HPDE6-E6E7 (cell line): ENCODE measurements at regions not wholly inside any gene's neighbourhood (a gene's known extent, or its start where the extent isn't known, plus 50 kb on each side); places are given as distances from the start of the nearest gene placed in this dataset.
"Not testable (repeated sequence)": the region's sequence is repeated elsewhere in the genome, so short reads cannot be mapped to it uniquely, and the experiment has no call there.

Source experiments
- DNase-seq: peaks from one replicate; pipeline ENCODE4 v3.0.0; 2011; ENCODE audit warnings: missing footprints; ENCODE audit errors: extremely low spot score

- DNase-seq, result no peak
Observed at GRCh38 chr4:138892483-138893407, 122.8 kb upstream of the NOCT start.

- DNase-seq, result no peak
Observed at GRCh38 chr4:138891631-138892031, 124.0 kb upstream of the NOCT start.

- no peak for DNase-seq
Observed at GRCh38 chr4:138890891-138891570, 124.5 kb upstream of the NOCT start.

- DNase-seq, result no peak
Observed at GRCh38 chr4:138889216-138889615, 126.4 kb upstream of the NOCT start.

- no peak for DNase-seq
Observed at GRCh38 chr4:138887741-138888140, 127.8 kb upstream of the NOCT start.

GRCh38 chr4:138887341-138887740 is 128.2 kb upstream of the NOCT start:
- DNase-seq, result no peak

- no peak for DNase-seq
Observed at GRCh38 chr4:138879757-138880156, 135.8 kb upstream of the NOCT start.

- no peak for DNase-seq
Observed at GRCh38 chr4:138875891-138876608, 139.5 kb upstream of the NOCT start.

- DNase-seq, result no peak
Observed at GRCh38 chr4:138871555-138871875, 144.1 kb upstream of the NOCT start.

GRCh38 chr4:138870737-138871554 is 144.6 kb upstream of the NOCT start:
- peak; percentile 49 for DNase-seq

GRCh38 chr4:138869631-138870030 is 145.9 kb upstream of the NOCT start:
- DNase-seq, result no peak

GRCh38 chr4:138869165-138869564 is 146.4 kb upstream of the NOCT start:
- no peak for DNase-seq

- DNase-seq, result no peak
Observed at GRCh38 chr4:138868562-138868961, 147.0 kb upstream of the NOCT start.

- no peak for DNase-seq
Observed at GRCh38 chr4:138867404-138867803, 148.2 kb upstream of the NOCT start.

GRCh38 chr4:138866314-138866713 is 149.3 kb upstream of the NOCT start:
- no peak for DNase-seq

GRCh38 chr4:138865765-138866164 is 149.8 kb upstream of the NOCT start:
- DNase-seq, result no peak

- no peak for DNase-seq
Observed at GRCh38 chr4:138864961-138865720, 150.4 kb upstream of the NOCT start.

- DNase-seq, result no peak
Observed at GRCh38 chr4:138863160-138863559, 152.4 kb upstream of the NOCT start.

- DNase-seq, result no peak
Observed at GRCh38 chr4:138861135-138861534, 154.4 kb upstream of the NOCT start.

GRCh38 chr4:138860357-138860756 is 155.2 kb upstream of the NOCT start:
- DNase-seq, result not testable (repeated sequence)

- DNase-seq, result peak; percentile 70
Observed at GRCh38 chr4:138859254-138859653, 156.3 kb upstream of the NOCT start.
